ENCODE measurements at regions not wholly inside any gene's neighbourhood (a gene's known extent, or its start where the extent isn't known, plus 50 kb on each side); places are given as distances from the start of the nearest gene placed in this dataset.

GRCh38 chr11:119904531-119905035, 175.6 kb upstream of the NECTIN1 start:
- no peak for DNase-seq

- DNase-seq = no peak
Measured at GRCh38 chr11:119903821-119904220, 174.8 kb upstream of the NECTIN1 start.

- no peak for DNase-seq
Measured at GRCh38 chr11:119903389-119903788, 174.4 kb upstream of the NECTIN1 start.

GRCh38 chr11:119902656-119903231, 173.7 kb upstream of the NECTIN1 start:
- no peak for DNase-seq

GRCh38 chr11:119901657-119902577, 172.9 kb upstream of the NECTIN1 start:
- no peak for DNase-seq

GRCh38 chr11:119899997-119900396, 171.0 kb upstream of the NECTIN1 start:
- DNase-seq = no peak

- no peak for DNase-seq
Measured at GRCh38 chr11:119897576-119897975, 168.6 kb upstream of the NECTIN1 start.

GRCh38 chr11:119897046-119897440, 168.0 kb upstream of the NECTIN1 start:
- DNase-seq = no peak

- DNase-seq = no peak
Measured at GRCh38 chr11:119896387-119897045, 167.5 kb upstream of the NECTIN1 start.

- no peak for DNase-seq
Measured at GRCh38 chr11:119895981-119896380, 167.0 kb upstream of the NECTIN1 start.

GRCh38 chr11:119894916-119895315, 165.9 kb upstream of the NECTIN1 start:
- DNase-seq = no peak

GRCh38 chr11:119892311-119892808, 163.4 kb upstream of the NECTIN1 start:
- DNase-seq = no peak

- no peak for DNase-seq
Measured at GRCh38 chr11:119891055-119891768, 162.2 kb upstream of the NECTIN1 start.

- no peak for DNase-seq
Measured at GRCh38 chr11:119890466-119890865, 161.5 kb upstream of the NECTIN1 start.

- DNase-seq = no peak
Measured at GRCh38 chr11:119889728-119890280, 160.8 kb upstream of the NECTIN1 start.

- DNase-seq = no peak
Measured at GRCh38 chr11:119889111-119889510, 160.1 kb upstream of the NECTIN1 start.

GRCh38 chr11:119888119-119888518, 159.1 kb upstream of the NECTIN1 start:
- DNase-seq = no peak

GRCh38 chr11:119886667-119887230, 157.7 kb upstream of the NECTIN1 start:
- no peak for DNase-seq

- no peak for DNase-seq
Measured at GRCh38 chr11:119885861-119886567, 157.0 kb upstream of the NECTIN1 start.

GRCh38 chr11:119885067-119885466, 156.1 kb upstream of the NECTIN1 start:
- no peak for DNase-seq

- no peak for DNase-seq
Measured at GRCh38 chr11:119882316-119882715, 153.3 kb upstream of the NECTIN1 start.

Data from NCI-H1930 (cell line).